GM19324 (cell line): ENCODE measurements at regions not wholly inside any gene's neighbourhood (a gene's known extent, or its start where the extent isn't known, plus 50 kb on each side); places are given as distances from the start of the nearest gene placed in this dataset.

Source experiments
- ATAC-seq: cut with Tn5 transposase; IDR thresholded peaks from one replicate; pipeline ENCODE4 v1.9.1; 2021; ENCODE audit warnings: mild to moderate bottlenecking, moderate library complexity; ENCODE audit not compliant: unreplicated experiment, low FRiP score

DNA sequence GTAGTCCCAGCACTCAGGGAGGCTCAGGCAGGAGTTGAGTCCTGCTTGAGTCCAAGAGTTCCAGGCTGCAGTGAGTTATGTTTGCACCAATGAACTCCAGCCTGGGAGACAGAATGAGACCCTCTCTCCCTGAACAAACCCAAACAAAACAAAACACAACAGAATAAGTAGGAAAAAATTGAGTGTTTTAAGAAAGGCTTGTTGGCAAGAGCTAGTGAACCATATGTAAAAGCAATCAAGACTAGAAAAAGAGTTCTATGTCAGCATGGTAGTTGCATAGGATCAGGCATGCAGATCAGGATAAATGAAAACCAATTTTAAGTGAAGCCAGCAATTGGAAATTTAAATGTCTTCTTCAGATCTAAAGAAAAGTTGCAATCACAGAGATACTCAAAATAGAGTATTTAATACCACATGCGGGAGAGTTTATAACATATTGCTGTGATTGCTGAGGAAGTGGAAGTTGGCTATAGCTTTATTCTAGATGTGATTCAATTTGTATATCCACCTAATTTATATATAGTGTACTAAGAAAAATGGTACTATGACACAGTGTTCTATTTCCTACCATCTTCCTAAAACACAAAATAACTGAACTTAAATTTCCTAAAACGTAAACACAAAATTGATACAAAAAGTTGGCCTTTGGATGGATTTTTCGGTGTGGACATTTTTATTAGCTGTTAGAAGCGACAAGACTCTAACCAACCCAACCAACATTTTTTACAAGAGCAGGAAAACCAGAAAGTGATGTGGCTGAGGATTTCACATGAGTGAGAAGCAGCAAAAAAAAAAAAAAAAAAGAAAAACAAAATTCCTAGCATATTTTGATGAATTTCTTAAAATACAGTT is 101.9 kb upstream of the ROBO1 start:
- ATAC-seq, result no peak

- ATAC-seq, result no peak
These were observed 98.4 kb upstream of the ROBO1 start for GRCh38 chr3:79866162-79866561.

DNA sequence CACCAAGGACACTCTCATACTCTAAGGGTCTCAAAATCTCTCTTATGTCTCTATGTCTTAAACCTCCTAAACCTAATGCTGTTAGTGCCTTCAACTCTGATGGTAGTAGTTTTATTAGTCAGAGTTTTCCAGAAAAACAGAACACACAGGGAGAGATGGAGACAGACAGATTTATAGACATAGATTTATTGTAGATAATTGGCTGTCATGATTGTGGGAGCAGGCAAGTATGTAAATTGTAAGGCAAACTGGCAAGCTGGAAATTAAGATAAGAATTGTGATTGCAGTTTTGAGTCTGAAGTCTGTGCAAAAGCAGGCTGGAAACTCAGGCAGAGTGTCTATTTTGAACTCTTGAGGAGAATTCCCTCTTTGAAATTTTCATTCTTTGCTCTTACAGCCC is 96.3 kb upstream of the ROBO1 start:
- ATAC-seq, result no peak

DNA sequence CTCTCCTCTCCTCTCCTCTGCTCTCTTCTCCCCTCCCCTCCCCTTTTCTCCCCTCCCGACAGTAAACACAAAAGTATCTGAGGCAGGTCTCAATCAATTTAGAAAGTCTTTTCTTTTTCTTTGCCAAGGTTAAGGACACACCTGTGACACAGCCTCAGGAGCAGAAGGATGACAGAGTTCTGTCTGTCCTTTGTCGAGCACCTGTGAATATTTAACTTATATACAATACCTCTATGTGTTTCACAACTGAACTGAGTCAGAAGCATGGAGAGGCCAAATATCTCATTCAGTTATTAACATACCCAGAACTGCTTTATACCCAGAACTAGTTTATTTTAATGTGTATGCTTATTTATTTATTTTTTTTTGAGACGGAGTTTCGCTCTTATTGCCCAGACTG is 81.1 kb upstream of the ROBO1 start:
- ATAC-seq, result no peak

GRCh38 chr3:79847928-79848327 is 80.1 kb upstream of the ROBO1 start:
- ATAC-seq, result no peak

- no peak for ATAC-seq
These were observed 78.5 kb upstream of the ROBO1 start for GRCh38 chr3:79846148-79846933.

- ATAC-seq, result no peak
These were observed 77.7 kb upstream of the ROBO1 start for GRCh38 chr3:79845546-79845945.

- ATAC-seq, result no peak
These were observed 76.4 kb upstream of the ROBO1 start for GRCh38 chr3:79844176-79844575.

- no peak for ATAC-seq
These were observed 75.4 kb upstream of the ROBO1 start for GRCh38 chr3:79843180-79843579.

GRCh38 chr3:79835701-79836100 is 67.9 kb upstream of the ROBO1 start:
- ATAC-seq, result no peak

DNA sequence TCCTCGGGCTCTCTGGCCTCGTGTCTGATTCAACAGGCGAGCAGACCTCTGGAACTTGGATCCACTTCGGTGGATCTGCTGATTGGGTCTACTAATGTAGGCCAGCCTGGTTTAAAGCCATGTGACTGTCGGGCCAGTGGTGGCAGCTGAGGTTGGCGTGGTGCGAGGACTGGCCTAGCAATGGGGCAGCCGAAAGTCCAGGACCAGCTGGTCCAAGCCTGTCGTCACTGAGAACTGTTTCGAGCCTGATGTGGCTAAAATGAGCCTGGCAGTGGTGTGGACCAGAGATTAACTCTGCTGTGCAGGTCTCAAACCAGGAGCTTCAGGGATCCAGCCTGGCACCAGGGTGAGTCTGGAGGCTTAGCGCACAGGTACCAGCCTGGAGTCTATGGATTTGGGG is 56.4 kb upstream of the ROBO1 start:
- ATAC-seq, result no peak

DNA sequence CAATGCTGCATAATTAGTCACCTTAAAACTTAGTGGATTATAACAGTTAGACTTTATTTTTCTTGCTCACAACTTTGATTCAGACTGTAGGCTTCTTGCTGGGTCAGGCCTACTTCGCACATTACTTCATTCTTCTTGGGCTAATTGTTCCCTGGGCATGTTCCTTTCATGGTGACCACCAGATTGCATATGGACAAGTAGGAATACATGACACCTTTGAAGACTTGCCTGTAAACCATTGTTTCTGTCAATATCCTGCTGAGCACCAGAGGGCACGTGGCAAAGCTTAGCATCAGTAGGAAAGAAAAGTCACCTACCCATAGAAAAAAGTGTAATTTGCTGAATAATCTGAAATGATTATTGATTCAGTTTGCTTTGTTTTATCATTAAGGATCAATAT is 54.3 kb upstream of the ROBO1 start:
- no peak for ATAC-seq

- no peak for ATAC-seq
These were observed 52.3 kb upstream of the ROBO1 start for GRCh38 chr3:79820089-79820488.

DNA sequence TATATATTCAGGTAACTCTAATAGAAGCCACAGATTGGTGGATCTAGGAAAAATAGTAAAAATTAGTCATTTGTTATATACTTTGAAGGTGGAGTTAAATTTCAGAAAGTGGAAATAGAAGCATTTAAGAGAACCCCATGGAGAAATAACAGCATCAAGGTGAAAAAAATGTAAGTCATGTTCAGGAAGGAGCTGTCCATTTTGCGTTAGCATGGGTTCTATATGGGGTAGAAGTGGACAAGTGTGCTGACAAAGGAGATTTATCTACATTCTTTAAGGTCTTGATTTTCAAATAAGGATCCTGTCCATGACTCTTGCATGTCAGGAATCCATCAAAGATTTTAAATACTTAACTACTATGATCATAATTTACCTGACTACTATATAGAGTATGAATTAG is 50.2 kb upstream of the ROBO1 start:
- no peak for ATAC-seq
